Right lobe of liver (tissue), 6 donors: ENCODE measurements at regions not wholly inside any gene's neighbourhood (a gene's known extent, or its start where the extent isn't known, plus 50 kb on each side); places are given as distances from the start of the nearest gene placed in this dataset.

Experiments used
- ATAC-seq, 4 donors: fragments of 200-7000 bp; cut with Tn5 transposase; one replicate each; pipeline ENCODE4 v1.9.1; 2020; ENCODE audit warnings: mild to moderate bottlenecking in 4 of 4, moderate library complexity in 4 of 4
- DNase-seq, 3 donors: peaks; one replicate each; pipeline ENCODE4 v3.0.0-alpha.2; 2020
- H3K27ac ChIP-seq, 3 donors: fragments of 200-600 bp; one replicate each; pipeline ENCODE4 v1.8.0; 2022
- H3K27me3 ChIP-seq, 2 donors: fragments of 200-600 bp; one replicate each; pipeline ENCODE4 v1.8.0; 2022
- H3K36me3 ChIP-seq, 4 donors: fragments of 200-600 bp; sonication (generic) in 1 of 4; one replicate each; pipeline versions ENCODE4 v1.5.1 to v1.8.0; 2017 to 2022; ENCODE audit warnings: control low read depth in 1 of 4
- H3K4me1 ChIP-seq, 4 donors: fragments of 200-600 bp; sonication (generic) in 1 of 4; one replicate each; pipeline versions ENCODE4 v1.5.1 to v1.8.0; 2017 to 2022; ENCODE audit warnings: control low read depth in 1 of 4
- H3K4me3 ChIP-seq, 3 donors: fragments of 200-600 bp; one replicate each; pipeline ENCODE4 v1.8.0; 2022
- H3K9me3 ChIP-seq, 4 donors: fragments of 200-600 bp; sonication (generic) in 1 of 4; one replicate each; pipeline versions ENCODE4 v1.5.1 to v1.8.0; 2017 to 2022; ENCODE audit warnings: control low read depth in 1 of 4
- POLR2A ChIP-seq: fragments of 450-650 bp; IDR thresholded peaks from one replicate; pipeline ENCODE4 v1.6.1; 2017; ENCODE audit warnings: antibody characterized with exemption, mild to moderate bottlenecking
- WGBS: methylation state at CpG from one replicate; pipeline ENCODE4 v1.1.6; 2018; ENCODE audit warnings: low coverage, low lambda C conversion rate; ENCODE audit not compliant: insufficient coverage; ENCODE audit errors: missing lambda C conversion rate; 5-methylcytosine and 5-hydroxymethylcytosine counted together
- intact Hi-C, 2 donors: fragments of 100-400 bp; cut with DNase I; formaldehyde crosslinking; loops; one replicate each; pipeline versions ENCODE4 v1.11.2 to v1.14.1; 2022
- TF ChIP-seq, protein P1 (sequence below), 4 donors: fragments of 200-600 bp in 3 of 4; fragments of 450-650 bp in 1 of 4; IDR thresholded peaks; one replicate each; pipeline versions ENCODE4 v1.5.1 to v1.8.0; 2016 to 2022; ENCODE audit warnings: antibody characterized with exemption in 4 of 4, mild to moderate bottlenecking in 2 of 4
- donor health status: DM: no; HTN: yes; CAD: no.
- donor health status: DM: no; HTN: no; CAD: no.
- donor health status: DM: no; HTN: no; CAD: no.
- donor health status: DM: no; HTN: yes; CAD: no.
- donor health status: DM: no; HTN: yes; CAD: no.

DNA sequence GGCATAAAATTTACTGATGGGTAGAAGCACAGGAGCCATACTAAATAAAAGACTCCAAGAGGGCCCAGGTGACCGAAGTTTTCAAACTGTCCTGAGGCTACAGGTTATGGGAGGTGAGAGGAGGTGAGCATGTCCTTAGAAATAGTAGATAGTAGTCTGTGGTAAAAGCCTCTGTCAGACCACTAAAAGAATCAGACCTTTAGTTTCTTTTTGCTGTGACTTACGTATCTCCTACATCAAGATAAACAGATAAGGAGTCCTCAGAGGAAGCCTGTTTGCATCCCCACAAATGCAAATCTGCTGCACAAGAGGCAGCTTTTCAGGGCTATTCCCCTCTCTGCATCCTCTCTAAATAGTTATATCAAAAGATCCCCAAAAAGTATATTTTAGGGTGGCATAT lies 711.6 kb upstream of the SLITRK6 start:
- DNase-seq (no peak), ATAC-seq (no peak)
- WGBS: 26% methylated on average over 2 of the region's 2 CpGs

DNA sequence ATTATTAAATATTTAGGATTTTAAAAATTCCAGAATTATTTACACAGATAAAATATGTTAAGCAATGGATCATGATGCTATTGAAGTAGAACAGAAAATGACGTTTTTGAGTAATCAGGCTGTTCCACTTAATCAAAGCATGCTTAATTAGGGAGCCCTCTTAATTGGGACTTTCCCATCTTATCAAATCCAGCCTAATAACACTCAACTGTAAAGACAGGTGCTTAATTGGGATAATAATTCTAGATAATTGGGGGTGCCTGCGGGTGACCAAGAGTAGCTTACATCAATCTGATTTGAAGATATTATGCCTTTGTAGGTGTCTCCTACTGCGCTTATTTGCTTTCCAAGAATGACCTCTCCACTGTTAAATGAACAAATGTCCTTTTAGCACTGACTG lies 742.2 kb upstream of the SLITRK6 start:
- H3K4me1 ChIP-seq: no peaks in the 10 kb centered on the region
- 55% methylated on average over 3 of the region's 3 CpGs for WGBS
- no peak for TF ChIP-seq POLR2A
- TF ChIP-seq, protein P1, sequence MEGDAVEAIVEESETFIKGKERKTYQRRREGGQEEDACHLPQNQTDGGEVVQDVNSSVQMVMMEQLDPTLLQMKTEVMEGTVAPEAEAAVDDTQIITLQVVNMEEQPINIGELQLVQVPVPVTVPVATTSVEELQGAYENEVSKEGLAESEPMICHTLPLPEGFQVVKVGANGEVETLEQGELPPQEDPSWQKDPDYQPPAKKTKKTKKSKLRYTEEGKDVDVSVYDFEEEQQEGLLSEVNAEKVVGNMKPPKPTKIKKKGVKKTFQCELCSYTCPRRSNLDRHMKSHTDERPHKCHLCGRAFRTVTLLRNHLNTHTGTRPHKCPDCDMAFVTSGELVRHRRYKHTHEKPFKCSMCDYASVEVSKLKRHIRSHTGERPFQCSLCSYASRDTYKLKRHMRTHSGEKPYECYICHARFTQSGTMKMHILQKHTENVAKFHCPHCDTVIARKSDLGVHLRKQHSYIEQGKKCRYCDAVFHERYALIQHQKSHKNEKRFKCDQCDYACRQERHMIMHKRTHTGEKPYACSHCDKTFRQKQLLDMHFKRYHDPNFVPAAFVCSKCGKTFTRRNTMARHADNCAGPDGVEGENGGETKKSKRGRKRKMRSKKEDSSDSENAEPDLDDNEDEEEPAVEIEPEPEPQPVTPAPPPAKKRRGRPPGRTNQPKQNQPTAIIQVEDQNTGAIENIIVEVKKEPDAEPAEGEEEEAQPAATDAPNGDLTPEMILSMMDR (IDR thresholded peaks at IDR 0.05): no peak
- DNase-seq (no peak), ATAC-seq (no peak)
- H3K4me3 ChIP-seq: no peak overlapping the region
- H3K27ac ChIP-seq: no peak overlapping the region
- no peaks in the 10 kb centered on the region for H3K9me3 ChIP-seq
- H3K36me3 ChIP-seq: no peaks in the 10 kb centered on the region
- no peaks in the 10 kb centered on the region for H3K27me3 ChIP-seq
- intact Hi-C loops: no loop called here

More for the DNA sequence above, 711.6 kb upstream of the SLITRK6 start:
- Histone ChIP-seq H3K27me3 (no peaks in the 10 kb centered on the region), H3K4me3 (no peak overlapping the region), H3K9me3 (no peaks in the 10 kb centered on the region), H3K36me3 (no peaks in the 10 kb centered on the region), H3K4me1 (no peaks in the 10 kb centered on the region), H3K27ac (no peak overlapping the region)
- TF ChIP-seq, protein P1 (IDR thresholded peaks at IDR 0.05): no peak
- TF ChIP-seq POLR2A: no peak
- intact Hi-C loops: no loop called here

GRCh38 chr13:86554066-86554465 lies 754.8 kb upstream of the SLITRK6 start:
- Histone ChIP-seq H3K27ac (no peak overlapping the region), H3K9me3 (no peaks in the 10 kb centered on the region), H3K4me3 (no peak overlapping the region), H3K27me3 (no peaks in the 10 kb centered on the region), H3K36me3 (no peaks in the 10 kb centered on the region), H3K4me1 (no peaks in the 10 kb centered on the region)
- TF ChIP-seq POLR2A: no peak
- TF ChIP-seq, protein P1 (IDR thresholded peaks at IDR 0.05): no peak
- intact Hi-C loops: no loop called here
- DNase-seq (no peak), ATAC-seq (no peak)

DNA sequence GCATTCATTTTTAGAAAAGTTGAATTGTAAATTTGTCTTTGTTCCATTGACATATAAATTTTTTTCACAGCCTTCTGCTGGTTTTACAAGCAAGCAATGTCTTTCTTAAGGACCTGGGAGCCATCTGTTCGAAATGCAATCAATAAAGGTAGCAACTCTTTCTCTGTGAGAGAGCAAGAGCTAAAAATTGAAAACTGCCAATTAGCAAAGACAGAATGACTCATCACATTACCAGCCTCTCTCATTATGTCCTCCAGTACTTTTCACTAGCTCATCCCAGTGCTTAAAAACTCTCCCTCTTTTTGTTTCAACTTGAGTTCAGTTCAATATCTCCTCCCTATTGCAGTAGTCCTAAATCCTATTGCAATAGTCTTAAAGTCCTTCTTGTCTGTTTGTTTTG lies 760.7 kb upstream of the SLITRK6 start:
- no peak overlapping the region for H3K4me3 ChIP-seq
- 26% methylated on average over 1 of the region's 1 CpG for WGBS
- H3K9me3 ChIP-seq: no peaks in the 10 kb centered on the region
- H3K4me1 ChIP-seq: no peaks in the 10 kb centered on the region
- DNase-seq: no peak
- intact Hi-C loops: no loop called here
- H3K27ac ChIP-seq: no peak overlapping the region
- ATAC-seq: no peak
- no peaks in the 10 kb centered on the region for H3K27me3 ChIP-seq
- no peaks in the 10 kb centered on the region for H3K36me3 ChIP-seq
- TF ChIP-seq, protein P1 (IDR thresholded peaks at IDR 0.05): no peak
- no peak for TF ChIP-seq POLR2A

DNA sequence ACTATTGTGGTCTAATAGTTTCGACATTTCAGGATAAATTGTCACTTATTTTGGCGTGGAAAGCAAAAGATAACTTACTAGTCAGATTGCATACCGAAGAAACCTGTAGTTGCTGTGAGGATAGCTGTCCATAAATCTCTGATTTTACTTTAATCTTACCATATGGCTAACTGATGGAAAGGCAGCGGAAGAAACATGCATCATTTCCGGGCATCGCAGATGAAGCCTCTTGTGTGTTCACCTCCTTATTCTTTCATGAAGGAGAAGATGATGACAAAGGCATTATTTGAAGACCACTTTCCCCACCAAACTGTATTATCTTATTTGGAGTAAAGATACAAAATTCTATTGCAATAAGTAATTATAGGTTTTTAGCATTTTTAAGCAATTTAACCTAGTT lies 763.6 kb upstream of the SLITRK6 start:
- Histone ChIP-seq H3K27me3 (no peaks in the 10 kb centered on the region), H3K27ac (no peak overlapping the region), H3K4me1 (no peaks in the 10 kb centered on the region), H3K4me3 (no peak overlapping the region), H3K36me3 (no peaks in the 10 kb centered on the region), H3K9me3 (no peaks in the 10 kb centered on the region)
- 76% methylated on average over 6 of the region's 6 CpGs for WGBS
- TF ChIP-seq POLR2A: no peak
- TF ChIP-seq, protein P1 (IDR thresholded peaks at IDR 0.05): no peak
- ATAC-seq: no peak
- no peak for DNase-seq
- intact Hi-C loops: no loop called here
